IMR-90 (cell line): ENCODE measurements at regions not wholly inside any gene's neighbourhood (a gene's known extent, or its start where the extent isn't known, plus 50 kb on each side); places are given as distances from the start of the nearest gene placed in this dataset.

ENCODE experiments used
- ATAC-seq: fragments of 200-7000 bp; cut with Tn5 transposase; 2 replicates; pipeline ENCODE4 v1.9.1; 2020; ENCODE audit warnings: low read depth, mild to moderate bottlenecking, moderate library complexity
- BruUV-seq: library from RNA; stranded (reverse); fragments of 400-500 nt; replicated peaks from 2 replicates; lab custom pipeline; 2021; lab: Mats Ljungman, UMichigan
- CTCF ChIA-PET: fragments of 300-600 bp; formaldehyde crosslinking; extraction: SDS; loops from one replicate; lab custom pipeline; 2021; ENCODE audit warnings: antibody characterized with exemption; lab: Yijun Ruan, JAX
- POLR2A ChIA-PET: fragments of 300-600 bp; sonication (Branson Sonifier 250); formaldehyde crosslinking; loops from one replicate; lab custom pipeline; 2022; ENCODE audit warnings: antibody characterized with exemption; ENCODE audit not compliant: unreplicated experiment; lab: Charles Lee
- DNase-seq: peaks from one replicate; pipeline ENCODE4 v3.0.0; 2013
- H2AFZ ChIP-seq: replicated peaks from 2 replicates; pipeline ENCODE3; 2013; ENCODE audit warnings: low read length, mild to moderate bottlenecking; ENCODE audit not compliant: poor library complexity
- H2AK5ac ChIP-seq: 2 replicates; pipeline ENCODE4 v1.6.1; 2013; ENCODE audit warnings: low read depth, low read length, inconsistent platforms
- H2AK9ac ChIP-seq: replicated peaks from 2 replicates; pipeline ENCODE3; 2013; ENCODE audit warnings: mild to moderate bottlenecking, low read depth, low read length, moderate library complexity; ENCODE audit not compliant: poor library complexity
- H2BK120ac ChIP-seq: 2 replicates; pipeline ENCODE4 v1.6.1; 2013; ENCODE audit warnings: low read depth, low read length, inconsistent platforms
- H2BK15ac ChIP-seq: 3 replicates; pipeline ENCODE4 v1.6.1; 2013; ENCODE audit warnings: low read depth, low read length, inconsistent platforms
- H2BK20ac ChIP-seq: 2 replicates; pipeline ENCODE4 v1.6.1; 2013; ENCODE audit warnings: low read depth, mild to moderate bottlenecking, inconsistent platforms, low read length, moderate library complexity
- H2BK5ac ChIP-seq: 2 replicates; pipeline ENCODE4 v1.6.1; 2013; ENCODE audit warnings: mild to moderate bottlenecking, low read depth, low read length, inconsistent platforms; ENCODE audit not compliant: poor library complexity, severe bottlenecking
- H3K14ac ChIP-seq: replicated peaks from 2 replicates; pipeline ENCODE4 v1.6.1; 2013; ENCODE audit warnings: low read depth, low read length, inconsistent platforms
- H3K18ac ChIP-seq: 2 replicates; pipeline ENCODE4 v1.6.1; 2013; ENCODE audit warnings: low read depth, low read length, control low read depth
- H3K23ac ChIP-seq: 2 replicates; pipeline ENCODE4 v1.6.1; 2013; ENCODE audit warnings: low read depth, low read length, inconsistent platforms
- H3K27ac ChIP-seq: 2 replicates; pipeline ENCODE4 v1.5.1; 2013; ENCODE audit warnings: mild to moderate bottlenecking, control low read depth, low read length; ENCODE audit not compliant: insufficient read depth
- H3K27me3 ChIP-seq: 2 replicates; pipeline ENCODE4 v1.6.1; 2013; ENCODE audit warnings: low read length; ENCODE audit not compliant: control insufficient read depth, insufficient read depth
- H3K36me3 ChIP-seq: 2 replicates; pipeline ENCODE4 v1.6.1; 2013; ENCODE audit warnings: low read length, mixed read lengths; ENCODE audit not compliant: control insufficient read depth, insufficient read depth
- H3K4ac ChIP-seq: 2 replicates; pipeline ENCODE4 v1.6.1; 2013; ENCODE audit warnings: low read depth, low read length, inconsistent platforms
- H3K4me1 ChIP-seq: 2 replicates; pipeline ENCODE4 v1.6.1; 2013; ENCODE audit warnings: low read length, mixed read lengths; ENCODE audit not compliant: control insufficient read depth, insufficient read depth
- H3K4me2 ChIP-seq: 2 replicates; pipeline ENCODE4 v1.6.1; 2013; ENCODE audit warnings: low read depth, mild to moderate bottlenecking, control low read depth, low read length, moderate library complexity
- H3K4me3 ChIP-seq: 2 replicates; pipeline ENCODE4 v1.5.1; 2013; ENCODE audit warnings: low read depth, mild to moderate bottlenecking, control low read depth, low read length, moderate library complexity; ENCODE audit not compliant: insufficient read depth
- H3K56ac ChIP-seq: 2 replicates; pipeline ENCODE4 v1.6.1; 2013; ENCODE audit warnings: low read length, inconsistent platforms; ENCODE audit not compliant: insufficient read depth; ENCODE audit errors: extremely low read depth
- H3K79me1 ChIP-seq, 2 experiments: 2 replicates each; pipeline ENCODE4 v1.6.1; 2013; ENCODE audit warnings: low read length in 2 of 2, inconsistent platforms in 1 of 2, low read depth in 1 of 2
- H3K9ac ChIP-seq: 2 replicates; pipeline ENCODE4 v1.6.1; 2013; ENCODE audit warnings: low read depth, low read length, control low read depth
- H3K9me1 ChIP-seq: 2 replicates; pipeline ENCODE4 v1.6.1; 2013; ENCODE audit warnings: low read length, inconsistent platforms; ENCODE audit not compliant: insufficient read depth
- H3K9me3 ChIP-seq: 2 replicates; pipeline ENCODE4 v1.6.1; 2013; ENCODE audit warnings: low read length; ENCODE audit not compliant: control insufficient read depth, insufficient read depth
- H4K20me1 ChIP-seq: 2 replicates; pipeline ENCODE4 v1.6.1; 2013; ENCODE audit warnings: low read length, inconsistent platforms; ENCODE audit not compliant: insufficient read depth
- H4K5ac ChIP-seq: 2 replicates; pipeline ENCODE4 v1.6.1; 2013; ENCODE audit warnings: mild to moderate bottlenecking, low read depth, low read length, control low read depth
- H4K8ac ChIP-seq, 2 experiments: 2 replicates each; pipeline ENCODE4 v1.6.1; 2013; ENCODE audit warnings: low read depth in 2 of 2, low read length in 2 of 2, control low read depth in 1 of 2, inconsistent platforms in 1 of 2
- H4K91ac ChIP-seq: 2 replicates; pipeline ENCODE4 v1.6.1; 2013; ENCODE audit warnings: low read depth, low read length, inconsistent platforms; ENCODE audit not compliant: insufficient read depth
- BHLHE40 ChIP-seq: fragments of 150-350 bp; IDR thresholded peaks from 2 replicates; pipeline ENCODE4 v1.6.1; 2016; ENCODE audit warnings: mild to moderate bottlenecking, low read depth, low read length
- CEBPB ChIP-seq: IDR thresholded peaks from 2 replicates; pipeline ENCODE4 v1.6.1; 2012; ENCODE audit warnings: low read depth, low read length, improper control_type of control experiment
- CHD1 ChIP-seq: IDR thresholded peaks from 2 replicates; pipeline ENCODE4 v1.6.1; 2012; ENCODE audit warnings: low read depth, low read length, improper control_type of control experiment
- MAFK ChIP-seq: IDR thresholded peaks from 2 replicates; pipeline ENCODE4 v1.6.1; 2012; ENCODE audit warnings: low read depth, low read length, improper control_type of control experiment
- MAZ ChIP-seq: IDR thresholded peaks from 2 replicates; pipeline ENCODE4 v1.6.1; 2012; ENCODE audit warnings: low read depth, mild to moderate bottlenecking, low read length, improper control_type of control experiment, moderate library complexity, borderline replicate concordance
- MXI1 ChIP-seq: IDR thresholded peaks from 2 replicates; pipeline ENCODE4 v1.6.1; 2012; ENCODE audit warnings: low read depth, mild to moderate bottlenecking, low read length, moderate library complexity, borderline replicate concordance
- RAD21 ChIP-seq: IDR thresholded peaks from 2 replicates; pipeline ENCODE4 v1.6.1; 2012; ENCODE audit warnings: low read length, improper control_type of control experiment
- RFX5 ChIP-seq: IDR thresholded peaks from 2 replicates; pipeline ENCODE4 v1.8.0; 2012; ENCODE audit warnings: low read depth, mild to moderate bottlenecking, low read length, moderate library complexity
- SMC3 ChIP-seq: fragments of 150-350 bp; IDR thresholded peaks from 2 replicates; pipeline ENCODE4 v1.6.1; 2016; ENCODE audit warnings: low read depth, mild to moderate bottlenecking, antibody characterized with exemption, low read length, moderate library complexity
- WGBS, 2 experiments: methylation state at CpG; one replicate each; pipeline versions ENCODE4 v1.1.5 to v1.1.7; 2013; ENCODE audit warnings: missing lambda C conversion rate in 2 of 2; ENCODE audit not compliant: insufficient read length in 1 of 2; ENCODE audit errors: extremely low coverage in 2 of 2; 5-methylcytosine and 5-hydroxymethylcytosine counted together
- dilution Hi-C: fragments of 300-500 bp; cut with HindIII; formaldehyde crosslinking; loops from one replicate; pipeline ENCODE4 v1.14.3; 2018; ENCODE audit warnings: low sequenced_read_pairs; ENCODE audit not compliant: unreplicated experiment
- in situ Hi-C: fragments of 300-500 bp; cut with MboI; formaldehyde crosslinking; loops from 3 replicates; pipeline ENCODE4 v1.14.3; 2019; ENCODE audit warnings: low sequenced_read_pairs, inconsistent platforms, mixed read lengths
- intact Hi-C: fragments of 100-400 bp; cut with micrococcal nuclease; formaldehyde crosslinking; loops from 2 replicates; pipeline ENCODE4 v1.10.0; 2022

DNA sequence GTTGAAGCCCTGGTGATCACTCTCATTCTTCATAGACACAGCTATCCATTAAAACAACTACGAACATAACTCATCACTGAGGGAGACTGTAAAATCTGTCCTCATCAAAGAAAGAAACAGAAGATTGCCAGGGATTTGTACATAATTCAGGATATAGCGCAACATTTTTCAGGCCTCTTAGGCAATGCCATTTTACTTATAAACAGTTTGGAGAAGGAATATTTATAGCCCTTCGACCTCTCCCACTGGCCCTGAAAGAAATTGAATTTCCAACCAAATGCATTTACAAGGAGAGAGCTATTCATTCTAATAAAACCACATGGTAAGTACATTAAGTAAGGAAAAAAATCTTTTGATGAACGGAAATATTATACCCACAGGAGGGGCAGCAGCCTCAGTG is 295.0 kb downstream of the RAD51AP2 start:
- no CpG with 5 or more reads among the region's 4 CpGs for WGBS, 2 experiments
- H4K8ac ChIP-seq = no peak overlapping the region
- H4K91ac ChIP-seq = no peak overlapping the region
- ChIA-PET POLR2A (no interaction called here), CTCF (no interaction called here)
- H2BK5ac ChIP-seq = no peak overlapping the region
- no peak overlapping the region for H3K18ac ChIP-seq
- no peak overlapping the region for H3K4ac ChIP-seq
- H2AFZ ChIP-seq = no peak overlapping the region
- H3K4me3 ChIP-seq = no peak overlapping the region
- H3K79me1 ChIP-seq = no peaks in the 10 kb centered on the region
- no peak overlapping the region for H3K4me2 ChIP-seq
- no peak overlapping the region for H2BK20ac ChIP-seq
- intact Hi-C loops (no loop called here), in situ Hi-C loops (no loop called here), dilution Hi-C loops (no loop called here)
- no peak overlapping the region for H3K9ac ChIP-seq
- H3K14ac ChIP-seq = no peak overlapping the region
- no TSS peak for BruUV-seq
- H3K27ac ChIP-seq = no peak overlapping the region
- DNase-seq = no peak
- no peaks in the 10 kb centered on the region for H3K4me1 ChIP-seq
- no peak overlapping the region for H2BK15ac ChIP-seq
- H3K56ac ChIP-seq = no peak overlapping the region
- no peaks in the 10 kb centered on the region for H3K9me1 ChIP-seq
- H2BK120ac ChIP-seq = no peak overlapping the region
- H3K23ac ChIP-seq = no peak overlapping the region
- no peaks in the 10 kb centered on the region for H3K27me3 ChIP-seq
- ATAC-seq = no peak
- no peaks in the 10 kb centered on the region for H4K20me1 ChIP-seq
- no peak overlapping the region for H4K5ac ChIP-seq
- H3K9me3 ChIP-seq = no peaks in the 10 kb centered on the region
- H2AK9ac ChIP-seq = no peak overlapping the region
- no peak overlapping the region for H2AK5ac ChIP-seq
- H3K36me3 ChIP-seq = no peaks in the 10 kb centered on the region
- TF ChIP-seq SMC3 (no peak), RFX5 (no peak), CEBPB (no peak), CHD1 (no peak), BHLHE40 (no peak), MXI1 (no peak), RAD21 (no peak), MAFK (no peak), MAZ (no peak)
